SK-N-SH (cell line): ENCODE measurements at regions not wholly inside any gene's neighbourhood (a gene's known extent, or its start where the extent isn't known, plus 50 kb on each side); places are given as distances from the start of the nearest gene placed in this dataset.

Source experiments
- CTCF ChIA-PET: fragments of 300-600, 350-600 bp; formaldehyde crosslinking; extraction: SDS; loops from one replicate; lab custom pipeline; 2021; lab: Yijun Ruan, JAX
- POLR2A ChIA-PET: fragments of 350-600 bp; sonication (Branson Sonifier 250); formaldehyde crosslinking; extraction: SDS; loops from one replicate; lab custom pipeline; 2020; ENCODE audit warnings: antibody characterized with exemption, inconsistent platforms; lab: Yijun Ruan, JAX
- DNase-seq: peaks from one replicate; pipeline ENCODE4 v3.0.0; 2012
- H2AFZ ChIP-seq: fragments of 200-600 bp; sonication (generic); 2 replicates; pipeline ENCODE4 v1.8.1; 2016; ENCODE audit warnings: antibody characterized with exemption, mild to moderate bottlenecking, low read depth
- H3F3A ChIP-seq: fragments of 200-600 bp; sonication (generic); replicated peaks from 2 replicates; pipeline ENCODE3; 2016; ENCODE audit warnings: antibody characterized with exemption, mild to moderate bottlenecking; ENCODE audit not compliant: insufficient read depth
- H3K27ac ChIP-seq, 2 experiments: fragments of 200-500 bp in 1 of 2; fragments of 200-600 bp in 1 of 2; sonication (Bioruptor generic) in 1 of 2; sonication (generic), shearing (Covaris generic) in 1 of 2; 2 replicates each; pipeline versions ENCODE4 v1.5.1 to v1.6.1; 2014 to 2016; ENCODE audit warnings: low read depth in 2 of 2, inconsistent platforms in 1 of 2, low read length in 1 of 2, mild to moderate bottlenecking in 1 of 2, mixed read lengths in 1 of 2
- H3K27me3 ChIP-seq: fragments of 200-600 bp; sonication (generic), shearing (Covaris generic); 2 replicates; pipeline ENCODE4 v1.6.1; 2016; ENCODE audit warnings: mixed run types; ENCODE audit not compliant: insufficient read depth
- H3K36me3 ChIP-seq, 2 experiments: fragments of 200-500 bp in 1 of 2; fragments of 200-600 bp in 1 of 2; sonication (Bioruptor generic) in 1 of 2; sonication (generic) in 1 of 2; replicated peaks in 1 of 2; 2 replicates each; pipeline versions ENCODE3 to v1.5.1; 2014 to 2016; ENCODE audit warnings: low read length in 1 of 2, mild to moderate bottlenecking in 1 of 2; ENCODE audit not compliant: insufficient read depth in 2 of 2, control insufficient read depth in 1 of 2
- H3K4me1 ChIP-seq, 2 experiments: fragments of 200-500 bp in 1 of 2; fragments of 200-600 bp in 1 of 2; sonication (Bioruptor generic) in 1 of 2; sonication (generic), shearing (Covaris generic) in 1 of 2; 2 replicates each; pipeline versions ENCODE4 v1.5.1 to v1.6.1; 2014 to 2016; ENCODE audit warnings: low read depth in 1 of 2, low read length in 1 of 2, mixed run types in 1 of 2; ENCODE audit not compliant: insufficient read depth in 2 of 2, control insufficient read depth in 1 of 2
- H3K4me2 ChIP-seq: fragments of 200-600 bp; sonication (generic), shearing (Covaris generic); 2 replicates; pipeline ENCODE4 v1.6.1; 2017; ENCODE audit warnings: mixed run types
- H3K4me3 ChIP-seq, 2 experiments: fragments of 200-500 bp in 1 of 2; fragments of 200-600 bp in 1 of 2; sonication (Bioruptor generic) in 1 of 2; sonication (generic), shearing (Covaris generic) in 1 of 2; 2 replicates each; pipeline versions ENCODE4 v1.5.1 to v1.8.1; 2014 to 2016; ENCODE audit warnings: low read depth in 2 of 2, inconsistent platforms in 1 of 2, low read length in 1 of 2, mild to moderate bottlenecking in 1 of 2, mixed read lengths in 1 of 2, moderate library complexity in 1 of 2
- H3K79me2 ChIP-seq: fragments of 200-600 bp; sonication (generic); 2 replicates; pipeline ENCODE4 v1.8.1; 2017; ENCODE audit warnings: mild to moderate bottlenecking; ENCODE audit not compliant: insufficient read depth
- H3K9ac ChIP-seq: fragments of 200-600 bp; sonication (generic); 2 replicates; pipeline ENCODE4 v1.6.1; 2017; ENCODE audit warnings: mixed run types
- H3K9me2 ChIP-seq: fragments of 200-600 bp; sonication (generic); 2 replicates; pipeline ENCODE4 v1.6.1; 2017; ENCODE audit warnings: mixed run types
- H3K9me3 ChIP-seq: fragments of 200-600 bp; sonication (generic); 2 replicates; pipeline ENCODE4 v1.6.1; 2017; ENCODE audit warnings: mixed run types, mild to moderate bottlenecking, moderate library complexity
- H4K20me1 ChIP-seq: fragments of 200-600 bp; sonication (generic); 2 replicates; pipeline ENCODE4 v1.6.1; 2017; ENCODE audit warnings: mild to moderate bottlenecking, mixed run types; ENCODE audit not compliant: insufficient read depth
- CHD2 ChIP-seq: fragments of 150-350 bp; IDR thresholded peaks from 2 replicates; pipeline ENCODE4 v1.6.1; 2018; ENCODE audit warnings: low read length; ENCODE audit not compliant: partially characterized antibody
- ELF1 ChIP-seq: IDR thresholded peaks from 2 replicates; pipeline ENCODE4 v1.4.0; 2012
- EP300 ChIP-seq, 2 experiments: IDR thresholded peaks; 2 replicates each; pipeline versions ENCODE4 v1.4.0 to v1.6.1; 2012; ENCODE audit warnings: borderline replicate concordance in 1 of 2, low read depth in 1 of 2, low read length in 1 of 2
- FOXJ3 ChIP-seq: sonication (generic); formaldehyde crosslinking; IDR thresholded peaks from 2 replicates; pipeline ENCODE4 v1.5.1; 2020; ENCODE audit warnings: mild to moderate bottlenecking, missing genetic modification reagents
- GABPA ChIP-seq: IDR thresholded peaks from 2 replicates; pipeline ENCODE4 v1.4.0; 2012; ENCODE audit warnings: low read depth, mild to moderate bottlenecking
- GATA2 ChIP-seq: sonication (generic); formaldehyde crosslinking; IDR thresholded peaks from 2 replicates; pipeline ENCODE4 v1.5.0; 2020; ENCODE audit warnings: mild to moderate bottlenecking, missing genetic modification reagents
- JUND ChIP-seq: IDR thresholded peaks from 2 replicates; pipeline ENCODE4 v1.4.0; 2012
- MAX ChIP-seq: IDR thresholded peaks from 2 replicates; pipeline ENCODE4 v1.4.0; 2012; ENCODE audit warnings: low read depth
- MEF2A ChIP-seq: IDR thresholded peaks from 2 replicates; pipeline ENCODE4 v1.4.0; 2012; ENCODE audit warnings: low read depth, borderline replicate concordance
- MXI1 ChIP-seq: IDR thresholded peaks from 2 replicates; pipeline ENCODE4 v1.6.1; 2012; ENCODE audit warnings: mild to moderate bottlenecking, low read depth, low read length, improper control_type of control experiment
- PBX3 ChIP-seq: IDR thresholded peaks from 2 replicates; pipeline ENCODE4; 2012
- RAD21 ChIP-seq: IDR thresholded peaks from 2 replicates; pipeline ENCODE4 v1.6.1; 2012; ENCODE audit warnings: mild to moderate bottlenecking, low read length
- REST ChIP-seq: IDR thresholded peaks from 2 replicates; pipeline ENCODE4 v1.6.1; 2012; ENCODE audit warnings: mild to moderate bottlenecking, low read depth, low read length, moderate library complexity
- SMC3 ChIP-seq: IDR thresholded peaks from 2 replicates; pipeline ENCODE4 v1.6.1; 2012; ENCODE audit warnings: low read depth, low read length, improper control_type of control experiment
- TAF1 ChIP-seq: IDR thresholded peaks from 2 replicates; pipeline ENCODE4 v1.6.1; 2012; ENCODE audit warnings: low read depth, mild to moderate bottlenecking, low read length, moderate library complexity, borderline replicate concordance
- USF1 ChIP-seq: IDR thresholded peaks from 2 replicates; pipeline ENCODE4 v1.4.0; 2012; ENCODE audit warnings: low read depth, borderline replicate concordance
- USF2 ChIP-seq: fragments of 150-350 bp; IDR thresholded peaks from 2 replicates; pipeline ENCODE4 v1.6.1; 2017; ENCODE audit warnings: antibody characterized with exemption, low read length, low read depth, borderline replicate concordance
- YY1 ChIP-seq: IDR thresholded peaks from 2 replicates; pipeline ENCODE4 v1.4.0; 2012; ENCODE audit warnings: low read depth, mild to moderate bottlenecking
- ZBTB33 ChIP-seq: IDR thresholded peaks from 2 replicates; pipeline ENCODE4 v1.4.0; 2012; ENCODE audit warnings: low read depth, borderline replicate concordance
- WGBS: methylation state at CpG from one replicate; pipeline ENCODE4 v1.1.6; 2017; ENCODE audit warnings: low lambda C conversion rate; 5-methylcytosine and 5-hydroxymethylcytosine counted together

- Histone ChIP-seq H3K27ac (no peak overlapping the region), H3K9me2 (no peaks in the 10 kb centered on the region), H3F3A (no peaks in the 10 kb centered on the region), H3K9ac (no peak overlapping the region), H3K9me3 (no peaks in the 10 kb centered on the region), H4K20me1 (no peaks in the 10 kb centered on the region), H3K36me3 (no peaks in the 10 kb centered on the region)
- WGBS = 82% methylated on average over 11 of the region's 11 CpGs
- CTCF ChIA-PET = no interaction called here
- TF ChIP-seq FOXJ3 (CRISPR knock-in tag) = no peak
- no peak for TF ChIP-seq MEF2A
- no peak for TF ChIP-seq PBX3
- TF ChIP-seq TAF1 = no peak
- no peak for TF ChIP-seq SMC3
- no peak for TF ChIP-seq CHD2
- no peak for TF ChIP-seq YY1
- TF ChIP-seq MXI1 = no peak
- TF ChIP-seq RAD21 = no peak
- TF ChIP-seq GABPA = no peak
- TF ChIP-seq REST = no peak
- TF ChIP-seq MAX = no peak
- TF ChIP-seq, all 33 proteins: peak for 0
- Histone ChIP-seq H3K79me2 (no peaks in the 10 kb centered on the region), H3K27me3 (peaks cover 7% of the 10 kb centered on the region; the same call in 1 of the 2 replicates), H2AFZ (no peak overlapping the region), H3K4me1 (no peaks in the 10 kb centered on the region), H3K4me2 (no peak overlapping the region), H3K4me3 (no peak overlapping the region)
- DNase-seq = no peak
- POLR2A ChIA-PET = no interaction called here
These were observed 242.7 kb downstream of the MN1 start for GRCh38 chr22:27558658-27559371.

GRCh38 chr22:27560781-27561180, 240.8 kb downstream of the MN1 start:
- no peaks in the 10 kb centered on the region for H3K9me2 ChIP-seq
- 49% methylated on average over 5 of the region's 5 CpGs for WGBS
- no peak overlapping the region for H2AFZ ChIP-seq
- H3K9ac ChIP-seq = no peak overlapping the region
- ChIA-PET CTCF (no interaction called here), POLR2A (no interaction called here)
- H3K79me2 ChIP-seq = no peaks in the 10 kb centered on the region
- no peaks in the 10 kb centered on the region for H3F3A ChIP-seq
- H3K4me3 ChIP-seq = no peak overlapping the region
- peaks cover 7% of the 10 kb centered on the region; the same call in 1 of the 2 replicates for H3K27me3 ChIP-seq
- H3K27ac ChIP-seq = no peak overlapping the region
- no peak overlapping the region for H3K4me2 ChIP-seq
- H3K36me3 ChIP-seq = no peaks in the 10 kb centered on the region
- H4K20me1 ChIP-seq = no peaks in the 10 kb centered on the region
- H3K4me1 ChIP-seq = no peaks in the 10 kb centered on the region
- no peaks in the 10 kb centered on the region for H3K9me3 ChIP-seq
- DNase-seq = no peak
- no peak for TF ChIP-seq GATA2
- no peak for TF ChIP-seq USF1
- no peak for TF ChIP-seq CHD2
- TF ChIP-seq GABPA = no peak
- no peak for TF ChIP-seq JUND
- TF ChIP-seq ZBTB33 = no peak
- TF ChIP-seq USF2 = no peak
- no peak for TF ChIP-seq MEF2A
- no peak for TF ChIP-seq EP300 (IDR thresholded peaks at IDR 0.05; ENCODE audit: borderline replicate concordance in 1 of 2, low read depth in 1 of 2, low read length in 1 of 2)
- TF ChIP-seq ELF1 = no peak
